K562 (cell line): ENCODE measurements at regions not wholly inside any gene's neighbourhood (a gene's known extent, or its start where the extent isn't known, plus 50 kb on each side); places are given as distances from the start of the nearest gene placed in this dataset.

Experiments
- EZH2 ChIP-seq: IDR thresholded peaks from 2 replicates; pipeline ENCODE4 v1.6.1; 2012; ENCODE audit warnings: low read depth, mild to moderate bottlenecking, inconsistent platforms, low read length, borderline replicate concordance
- MXI1 ChIP-seq: IDR thresholded peaks from 2 replicates; pipeline ENCODE4 v1.6.1; 2011; ENCODE audit warnings: low read depth, mild to moderate bottlenecking, improper control_type of control experiment, low read length
- NRF1 ChIP-seq, 2 experiments: fragments of 450-650 bp; IDR thresholded peaks in 1 of 2; conservative IDR thresholded peaks in 1 of 2; 2 replicates each; pipeline ENCODE4 v1.6.1; 2014; ENCODE audit warnings: mild to moderate bottlenecking in 2 of 2
- ZBTB17 ChIP-seq: fragments of 450-650 bp; formaldehyde crosslinking; IDR thresholded peaks from 2 replicates; pipeline ENCODE4 v1.4.0; 2020; ENCODE audit warnings: mild to moderate bottlenecking
- ZNF217 ChIP-seq: sonication (generic); formaldehyde crosslinking; IDR thresholded peaks from 2 replicates; pipeline ENCODE4 v1.8.0; 2022; ENCODE audit warnings: mild to moderate bottlenecking, missing genetic modification reagents
- TF ChIP-seq, protein P1 (sequence below), 3 experiments: IDR thresholded peaks in 2 of 3; conservative IDR thresholded peaks in 1 of 3; 2 replicates each; pipeline ENCODE4 v1.5.1; 2011 to 2012; ENCODE audit warnings: low read length in 3 of 3, mild to moderate bottlenecking in 3 of 3, control low read depth in 2 of 3, improper control_type of control experiment in 1 of 3, inconsistent platforms in 1 of 3, low read depth in 1 of 3, mixed read lengths in 1 of 3, moderate library complexity in 1 of 3; ENCODE audit not compliant: insufficient read depth in 2 of 3
- TF ChIP-seq, protein P2 (sequence below): fragments of 450-650 bp; IDR thresholded peaks from 2 replicates; pipeline ENCODE4 v1.6.1; 2018; ENCODE audit not compliant: partially characterized antibody

DNA sequence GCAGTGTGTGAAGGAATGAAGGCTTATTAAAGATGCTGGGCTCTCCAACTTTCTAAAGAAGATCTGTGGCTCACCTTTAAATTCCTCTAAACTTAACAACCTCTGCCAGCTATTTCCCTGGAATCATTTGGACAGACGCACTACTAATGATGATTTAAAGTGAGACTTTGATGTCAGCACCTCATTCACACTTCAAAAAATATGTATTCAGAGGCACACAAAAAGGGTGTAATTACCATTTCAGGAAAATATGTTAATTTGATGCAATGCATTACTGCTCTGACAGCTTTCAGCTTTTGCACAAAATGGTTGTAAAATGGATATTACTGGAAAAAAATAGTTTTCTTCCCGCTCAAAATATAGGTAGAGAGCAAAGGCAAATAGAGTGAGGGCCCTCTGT is 423.9 kb upstream of the ASIC2 start:
- TF ChIP-seq, protein P1, sequence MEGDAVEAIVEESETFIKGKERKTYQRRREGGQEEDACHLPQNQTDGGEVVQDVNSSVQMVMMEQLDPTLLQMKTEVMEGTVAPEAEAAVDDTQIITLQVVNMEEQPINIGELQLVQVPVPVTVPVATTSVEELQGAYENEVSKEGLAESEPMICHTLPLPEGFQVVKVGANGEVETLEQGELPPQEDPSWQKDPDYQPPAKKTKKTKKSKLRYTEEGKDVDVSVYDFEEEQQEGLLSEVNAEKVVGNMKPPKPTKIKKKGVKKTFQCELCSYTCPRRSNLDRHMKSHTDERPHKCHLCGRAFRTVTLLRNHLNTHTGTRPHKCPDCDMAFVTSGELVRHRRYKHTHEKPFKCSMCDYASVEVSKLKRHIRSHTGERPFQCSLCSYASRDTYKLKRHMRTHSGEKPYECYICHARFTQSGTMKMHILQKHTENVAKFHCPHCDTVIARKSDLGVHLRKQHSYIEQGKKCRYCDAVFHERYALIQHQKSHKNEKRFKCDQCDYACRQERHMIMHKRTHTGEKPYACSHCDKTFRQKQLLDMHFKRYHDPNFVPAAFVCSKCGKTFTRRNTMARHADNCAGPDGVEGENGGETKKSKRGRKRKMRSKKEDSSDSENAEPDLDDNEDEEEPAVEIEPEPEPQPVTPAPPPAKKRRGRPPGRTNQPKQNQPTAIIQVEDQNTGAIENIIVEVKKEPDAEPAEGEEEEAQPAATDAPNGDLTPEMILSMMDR (IDR thresholded peaks at IDR 0.05 in 2 of 3, conservative IDR thresholded peaks at IDR 0.05 in 1 of 3; ENCODE audit: insufficient read depth in 2 of 3, low read depth in 1 of 3, low read length in 3 of 3): no peak
- TF ChIP-seq MXI1 (no peak), ZBTB17 (CRISPR knock-in tag) (no peak), NRF1 (conservative IDR thresholded peaks at IDR 0.05 in 1 of 2, IDR thresholded peaks at IDR 0.05 in 1 of 2) (no peak), ZNF217 (CRISPR knock-in tag) (no peak), EZH2 (no peak)
- TF ChIP-seq, protein P2, sequence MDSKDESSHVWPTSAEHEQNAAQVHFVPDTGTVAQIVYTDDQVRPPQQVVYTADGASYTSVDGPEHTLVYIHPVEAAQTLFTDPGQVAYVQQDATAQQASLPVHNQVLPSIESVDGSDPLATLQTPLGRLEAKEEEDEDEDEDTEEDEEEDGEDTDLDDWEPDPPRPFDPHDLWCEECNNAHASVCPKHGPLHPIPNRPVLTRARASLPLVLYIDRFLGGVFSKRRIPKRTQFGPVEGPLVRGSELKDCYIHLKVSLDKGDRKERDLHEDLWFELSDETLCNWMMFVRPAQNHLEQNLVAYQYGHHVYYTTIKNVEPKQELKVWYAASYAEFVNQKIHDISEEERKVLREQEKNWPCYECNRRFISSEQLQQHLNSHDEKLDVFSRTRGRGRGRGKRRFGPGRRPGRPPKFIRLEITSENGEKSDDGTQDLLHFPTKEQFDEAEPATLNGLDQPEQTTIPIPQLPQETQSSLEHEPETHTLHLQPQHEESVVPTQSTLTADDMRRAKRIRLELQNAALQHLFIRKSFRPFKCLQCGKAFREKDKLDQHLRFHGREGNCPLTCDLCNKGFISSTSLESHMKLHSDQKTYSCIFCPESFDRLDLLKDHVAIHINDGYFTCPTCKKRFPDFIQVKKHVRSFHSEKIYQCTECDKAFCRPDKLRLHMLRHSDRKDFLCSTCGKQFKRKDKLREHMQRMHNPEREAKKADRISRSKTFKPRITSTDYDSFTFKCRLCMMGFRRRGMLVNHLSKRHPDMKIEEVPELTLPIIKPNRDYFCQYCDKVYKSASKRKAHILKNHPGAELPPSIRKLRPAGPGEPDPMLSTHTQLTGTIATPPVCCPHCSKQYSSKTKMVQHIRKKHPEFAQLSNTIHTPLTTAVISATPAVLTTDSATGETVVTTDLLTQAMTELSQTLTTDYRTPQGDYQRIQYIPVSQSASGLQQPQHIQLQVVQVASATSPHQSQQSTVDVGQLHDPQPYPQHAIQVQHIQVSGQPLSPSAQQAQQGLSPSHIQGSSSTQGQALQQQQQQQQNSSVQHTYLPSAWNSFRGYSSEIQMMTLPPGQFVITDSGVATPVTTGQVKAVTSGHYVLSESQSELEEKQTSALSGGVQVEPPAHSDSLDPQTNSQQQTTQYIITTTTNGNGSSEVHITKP: no peak
